CD4-positive, alpha-beta T cell treated with Interferon alpha-2 for 1 hour (primary cell): ENCODE measurements at regions not wholly inside any gene's neighbourhood (a gene's known extent, or its start where the extent isn't known, plus 50 kb on each side); places are given as distances from the start of the nearest gene placed in this dataset.

Experiments
- DNase-seq, 2 donors: peaks; one replicate each; pipeline ENCODE4 v3.0.0-alpha.2; 2020 to 2022

DNA sequence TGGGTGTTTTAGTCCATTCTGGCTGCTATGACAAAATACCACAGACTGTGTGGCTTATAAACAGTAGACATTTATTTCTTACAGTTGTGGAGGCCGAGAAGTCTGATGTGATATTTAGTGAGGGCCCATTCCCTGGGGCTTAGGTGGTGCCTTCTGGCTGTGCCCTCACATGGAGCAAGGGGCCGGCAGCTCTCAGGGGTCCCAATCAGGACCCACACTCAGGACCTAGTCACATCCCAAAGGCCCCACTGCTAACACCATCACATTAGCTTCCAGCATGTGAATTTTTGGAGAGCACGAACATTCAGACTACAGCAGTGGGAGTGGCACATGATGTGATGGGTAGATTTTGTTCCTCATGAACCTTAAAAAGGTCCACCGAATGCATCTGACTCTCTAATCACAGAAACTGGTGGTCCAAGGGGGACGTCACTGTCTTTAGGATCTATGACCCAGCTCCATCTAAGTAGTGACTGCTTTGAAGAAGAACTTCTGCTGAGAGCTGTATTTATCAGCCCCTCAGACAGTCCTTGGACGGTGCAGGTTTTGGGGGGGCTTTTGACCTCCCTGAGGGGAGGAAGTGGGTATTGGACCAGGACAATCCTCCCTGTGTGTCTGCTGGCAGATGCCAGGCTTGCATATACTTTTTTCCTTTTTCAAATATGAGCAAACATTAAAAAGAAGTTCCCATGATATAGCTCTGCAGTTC lies 154.5 kb upstream of the ZNF32 start:
- DNase-seq, result no peak

DNA sequence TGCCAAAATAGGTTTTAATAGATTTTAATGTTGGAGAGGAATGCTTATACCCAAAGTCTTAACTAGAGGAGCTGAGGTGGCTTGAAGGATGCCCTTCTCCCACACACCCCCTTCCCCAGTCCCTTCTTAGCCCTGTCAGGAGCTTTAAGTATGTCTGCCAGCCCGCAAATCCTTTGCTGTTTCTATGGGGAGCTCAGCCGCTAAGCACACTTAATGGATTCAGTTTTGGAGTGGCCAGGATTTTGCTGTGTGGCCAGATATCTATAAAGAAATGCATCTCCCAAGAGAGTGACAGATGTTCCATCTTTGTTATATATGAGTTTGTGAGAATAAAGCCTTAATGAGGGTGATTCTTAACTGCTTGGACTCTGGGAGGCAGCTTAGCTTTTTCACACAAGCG lies 152.9 kb upstream of the ZNF32 start:
- DNase-seq, result no peak

DNA sequence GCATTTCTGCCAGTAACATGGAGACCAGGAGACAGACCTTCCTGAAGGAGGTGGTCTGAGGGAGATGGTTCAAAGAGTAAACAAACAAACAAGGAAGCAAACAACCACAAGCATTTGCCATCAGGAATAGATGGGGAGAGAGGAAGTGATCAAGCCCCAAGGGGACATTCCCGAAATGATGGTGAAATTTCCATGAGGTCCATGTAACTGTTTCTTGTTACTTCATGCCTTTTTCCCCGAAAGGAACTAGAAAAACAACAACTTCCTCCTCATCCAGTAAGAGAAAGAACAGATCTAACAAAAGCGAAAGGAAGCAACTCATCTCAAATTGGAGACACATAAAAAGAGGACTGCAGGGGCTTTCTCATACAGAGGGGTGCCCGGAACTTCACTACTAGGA lies 152.5 kb upstream of the ZNF32 start:
- no peak for DNase-seq

DNA sequence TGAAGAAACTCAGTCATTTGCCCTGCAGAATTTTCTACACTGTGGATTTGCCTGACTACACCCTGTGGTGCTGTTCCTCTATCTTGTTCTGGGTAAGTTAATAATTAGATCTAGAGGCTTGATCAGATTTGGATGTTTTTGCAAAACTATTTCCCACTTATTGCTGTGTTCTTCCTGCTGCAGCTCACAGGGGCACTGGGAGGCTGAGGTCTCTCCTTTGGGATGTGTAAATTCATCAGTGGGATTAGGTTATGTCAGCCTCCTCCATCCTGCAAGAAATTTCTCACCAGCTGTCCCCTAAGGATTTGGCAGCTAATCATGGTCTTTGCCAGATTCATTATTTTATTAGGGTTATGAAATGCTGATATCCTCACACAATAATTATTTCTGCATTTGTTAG lies 148.1 kb upstream of the ZNF32 start:
- no peak for DNase-seq

DNA sequence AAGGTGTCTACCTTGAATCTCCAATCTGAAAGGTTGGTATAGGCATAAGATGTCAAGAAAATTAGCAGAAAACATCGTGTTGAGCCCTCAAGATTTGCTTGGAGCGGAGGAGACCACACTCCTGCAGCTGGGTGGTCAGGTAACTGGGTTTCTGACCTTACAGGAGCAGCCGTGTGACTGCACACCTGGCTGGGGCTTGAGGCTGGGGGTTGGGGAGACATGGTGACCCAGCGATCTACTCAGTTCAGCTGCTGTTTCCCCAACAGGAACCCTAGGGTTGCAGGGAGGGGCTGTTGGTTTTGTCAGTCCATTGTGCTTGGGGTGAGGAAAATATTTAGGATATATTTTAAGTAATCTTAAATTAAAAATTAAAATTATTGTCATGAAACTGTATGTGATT lies 147.0 kb upstream of the ZNF32 start:
- no peak for DNase-seq

DNA sequence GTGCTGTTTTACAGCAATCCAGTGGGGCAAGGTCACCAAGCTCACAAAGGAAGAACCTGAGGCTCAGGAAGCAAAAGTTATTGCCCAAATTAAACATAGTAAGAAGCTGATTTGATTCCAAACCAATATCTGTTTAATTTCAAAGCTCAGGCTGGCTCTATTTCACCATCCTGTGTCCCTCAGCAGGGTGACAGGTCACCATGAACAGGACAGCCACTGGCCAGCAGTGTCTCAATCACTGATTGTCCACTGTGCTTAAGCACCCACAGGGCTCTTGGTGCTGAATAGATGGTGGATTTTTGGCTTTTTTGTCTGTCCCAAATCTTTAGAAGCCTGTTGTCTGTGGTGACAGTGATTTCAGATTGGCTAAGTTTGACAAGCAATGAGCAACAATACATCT lies 146.4 kb upstream of the ZNF32 start:
- no peak for DNase-seq

DNA sequence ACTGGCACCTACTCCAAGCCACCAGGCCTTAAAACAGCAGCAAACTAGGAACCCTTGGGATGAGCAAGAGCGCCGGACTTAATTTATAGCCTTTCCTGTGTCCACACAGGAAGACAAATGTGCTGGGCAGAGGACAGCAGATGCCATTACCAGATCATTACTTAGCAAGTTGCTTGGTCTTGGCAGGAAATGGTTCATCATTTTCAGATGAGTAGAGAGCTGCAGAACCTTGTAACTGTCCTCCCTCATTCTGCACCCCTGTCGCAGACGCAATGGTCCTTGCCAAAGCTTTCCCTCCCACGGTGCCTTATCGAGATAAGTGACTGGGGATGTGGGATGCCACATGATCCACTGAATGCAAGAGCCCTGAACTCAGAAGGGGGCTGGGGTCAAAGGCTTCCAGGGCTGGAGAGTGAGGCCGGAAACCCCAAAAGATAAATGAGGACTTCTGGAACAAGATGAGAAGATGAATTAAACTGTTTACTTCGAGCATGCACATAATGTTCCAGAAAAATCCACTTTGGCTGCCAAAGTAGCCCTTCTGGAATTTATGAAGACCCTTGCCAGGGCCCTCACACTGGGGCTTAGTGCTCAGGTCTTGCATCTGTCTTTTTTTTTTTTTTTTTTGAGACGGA lies 145.6 kb upstream of the ZNF32 start:
- no peak for DNase-seq

DNA sequence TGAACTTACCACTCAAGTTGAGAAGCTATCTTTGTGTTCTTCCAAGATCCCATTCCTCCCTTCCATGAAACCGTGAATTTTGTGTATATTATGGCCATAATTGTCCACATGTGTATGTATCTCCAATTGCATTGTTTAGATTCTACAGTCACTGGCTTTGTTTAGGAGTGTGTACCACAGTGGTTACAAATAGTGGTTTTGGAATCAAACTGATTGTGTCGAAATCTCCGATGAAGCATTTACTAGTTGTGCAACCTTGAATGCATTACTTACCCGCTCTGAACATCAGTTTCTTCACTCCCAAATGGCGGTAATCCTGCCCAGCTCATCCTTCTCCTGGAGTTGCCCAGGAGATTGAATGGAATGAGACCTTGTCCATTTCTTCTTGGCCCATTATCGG lies 145.0 kb upstream of the ZNF32 start:
- DNase-seq, result no peak

DNA sequence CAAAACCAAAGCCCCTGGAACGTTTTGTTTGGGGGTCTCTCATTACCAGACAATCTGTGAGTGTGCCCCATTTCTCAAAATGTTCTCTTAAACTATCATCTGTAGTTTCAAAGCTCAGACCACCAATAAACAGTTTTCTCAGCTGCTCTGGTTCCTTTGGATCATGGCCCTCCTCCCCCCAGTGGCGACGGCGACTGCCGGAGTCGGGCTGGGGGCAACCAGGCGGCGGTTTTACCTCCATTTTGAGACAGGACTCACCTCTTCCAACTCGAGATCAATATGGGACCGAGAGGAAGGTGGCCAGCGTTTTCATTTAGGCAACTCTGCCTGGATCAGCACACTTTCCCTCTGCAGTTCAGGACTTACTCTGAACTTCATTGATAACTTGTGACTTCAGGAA lies 141.5 kb upstream of the ZNF32 start:
- no peak for DNase-seq

DNA sequence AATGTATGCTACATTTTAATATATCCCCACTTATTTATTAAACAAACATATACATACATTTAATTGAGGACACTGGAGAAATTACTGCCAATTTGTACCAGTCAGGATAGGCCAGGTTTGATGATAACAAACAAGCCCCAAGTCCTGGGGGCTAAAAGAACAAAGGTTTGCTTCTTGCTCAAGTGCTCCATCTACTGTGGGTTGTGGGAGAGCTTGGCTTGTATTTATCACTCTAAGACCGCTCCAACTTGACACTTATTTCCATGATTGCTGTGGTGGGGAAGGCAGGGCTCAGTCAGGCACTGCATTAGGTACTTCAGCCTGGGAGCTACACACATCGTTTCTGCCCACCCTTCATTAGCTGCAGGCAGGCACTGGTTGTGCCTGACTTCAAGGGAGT lies 136.6 kb upstream of the ZNF32 start:
- DNase-seq, result no peak

DNA sequence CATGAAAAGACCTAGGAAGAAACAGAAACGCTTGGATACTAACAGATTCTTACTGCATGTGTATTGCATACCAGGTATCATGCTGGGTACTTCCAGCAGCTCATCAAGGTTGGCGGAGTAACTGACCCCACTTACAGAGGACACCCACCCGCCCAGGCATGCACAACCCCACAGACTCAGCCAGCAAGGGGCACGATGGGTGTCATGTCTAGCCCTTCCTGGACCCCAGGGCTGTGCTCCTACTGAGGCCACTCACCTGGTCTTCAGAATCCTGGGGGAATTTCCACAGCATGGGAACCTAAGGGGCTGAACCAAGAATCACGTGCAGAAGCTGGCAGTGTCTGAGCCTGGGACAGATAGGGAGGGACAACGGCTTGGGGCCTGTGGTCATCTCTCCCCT lies 134.1 kb upstream of the ZNF32 start:
- no peak for DNase-seq

DNA sequence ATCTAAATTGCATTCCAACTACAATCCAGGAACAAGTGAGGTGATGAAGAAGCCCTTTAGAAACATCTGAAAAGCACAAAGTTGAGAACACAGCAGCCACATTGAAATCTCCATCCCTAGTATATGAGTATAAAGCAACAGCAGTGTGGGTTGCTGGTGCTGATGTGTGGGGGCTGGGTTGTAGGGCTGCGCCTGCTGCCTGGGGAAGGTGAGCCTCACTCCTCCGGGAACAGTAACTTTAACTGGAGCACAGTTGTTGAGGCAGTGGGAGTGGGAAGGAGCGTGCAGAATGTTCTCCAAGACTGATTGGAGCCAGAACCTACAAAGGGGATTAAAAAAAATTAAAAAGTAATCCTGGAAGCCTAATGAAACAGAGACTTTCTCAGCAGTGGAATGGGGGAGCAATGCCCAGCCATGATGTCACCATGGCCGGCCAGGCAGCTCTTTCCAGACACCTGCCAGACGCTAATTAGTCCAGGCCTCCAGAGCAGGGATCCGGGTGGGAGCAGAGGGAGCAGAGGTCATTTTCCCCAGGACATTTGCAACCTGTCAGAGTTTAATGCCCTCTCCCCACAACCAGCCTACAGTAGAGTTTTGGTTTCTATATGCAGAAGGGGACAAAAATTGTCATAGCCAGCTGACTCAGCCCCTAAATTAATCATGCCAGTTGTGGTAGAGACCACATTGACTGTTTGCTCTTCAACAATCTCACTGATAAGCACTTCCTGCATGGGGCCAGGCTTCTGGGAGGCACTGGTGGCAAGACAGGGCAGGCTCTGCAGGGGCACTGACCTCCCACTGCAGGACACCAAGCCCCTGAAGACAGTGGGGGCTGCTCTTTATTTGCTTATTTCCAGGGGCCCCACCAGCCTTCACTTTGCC lies 133.0 kb upstream of the ZNF32 start:
- peak in 1 of 2 donors; percentile 11 for DNase-seq

DNA sequence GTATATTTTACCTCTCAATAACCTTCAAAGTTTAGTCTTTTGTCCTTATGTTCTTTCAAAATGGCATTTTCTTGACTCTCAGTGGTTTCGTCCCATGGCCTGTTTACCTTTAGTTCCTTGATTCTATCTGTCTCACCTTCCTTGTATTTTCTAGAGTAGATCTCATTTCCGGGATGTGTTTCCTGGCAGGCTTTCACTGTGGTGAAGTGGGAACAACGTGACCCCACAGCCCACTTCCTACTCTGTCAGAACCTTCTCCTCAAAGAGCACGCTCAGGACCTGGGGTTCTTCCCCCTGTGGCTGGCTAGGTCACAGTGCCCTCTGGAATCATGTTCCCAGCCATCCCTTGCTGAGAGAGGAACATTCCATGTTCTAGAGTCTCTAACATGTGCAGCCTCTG lies 129.9 kb upstream of the ZNF32 start:
- no peak for DNase-seq

DNA sequence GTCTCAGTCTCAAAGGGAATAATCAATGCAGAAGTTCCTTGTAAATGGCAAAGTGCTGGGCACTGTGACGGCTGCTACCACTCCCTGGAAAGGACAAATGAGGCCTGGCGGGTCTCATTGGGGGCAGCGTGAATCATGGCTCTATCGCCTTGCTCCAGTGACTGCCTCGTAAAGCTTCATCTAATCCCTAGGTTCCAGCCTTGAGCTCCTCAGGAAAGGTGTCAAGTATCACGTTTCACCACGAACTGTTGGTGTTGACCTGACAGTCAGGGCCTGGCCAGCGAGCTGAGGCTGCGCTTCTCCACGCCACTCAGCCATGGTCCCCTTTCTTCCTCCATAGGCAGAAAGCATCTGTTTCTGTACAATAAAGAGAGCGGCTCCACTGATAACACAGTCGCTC lies 126.7 kb upstream of the ZNF32 start:
- no peak for DNase-seq

DNA sequence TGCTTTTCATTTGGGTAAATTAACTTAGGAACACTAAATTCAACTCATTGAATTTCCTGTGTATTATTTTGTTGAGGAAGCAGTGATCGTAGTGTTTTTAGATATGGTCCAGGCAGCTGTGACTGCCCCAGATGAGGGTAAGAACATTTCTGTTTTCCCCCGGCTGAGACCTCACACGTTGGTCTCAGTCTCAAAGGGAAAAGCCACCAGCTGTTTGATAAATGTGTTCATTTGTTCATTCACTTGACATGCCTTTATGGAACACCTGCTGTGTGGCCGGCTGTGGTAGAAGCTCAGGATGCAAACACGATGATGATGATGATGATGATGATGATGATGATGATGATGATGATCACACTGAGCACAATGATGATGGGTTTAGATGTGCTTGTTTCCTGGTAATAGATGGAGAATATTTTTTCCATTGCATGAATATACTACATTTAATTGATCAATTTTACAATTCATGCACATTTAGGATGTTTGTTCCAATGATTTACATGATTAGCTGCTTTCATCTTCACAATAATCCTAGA lies 125.6 kb upstream of the ZNF32 start:
- no peak for DNase-seq

DNA sequence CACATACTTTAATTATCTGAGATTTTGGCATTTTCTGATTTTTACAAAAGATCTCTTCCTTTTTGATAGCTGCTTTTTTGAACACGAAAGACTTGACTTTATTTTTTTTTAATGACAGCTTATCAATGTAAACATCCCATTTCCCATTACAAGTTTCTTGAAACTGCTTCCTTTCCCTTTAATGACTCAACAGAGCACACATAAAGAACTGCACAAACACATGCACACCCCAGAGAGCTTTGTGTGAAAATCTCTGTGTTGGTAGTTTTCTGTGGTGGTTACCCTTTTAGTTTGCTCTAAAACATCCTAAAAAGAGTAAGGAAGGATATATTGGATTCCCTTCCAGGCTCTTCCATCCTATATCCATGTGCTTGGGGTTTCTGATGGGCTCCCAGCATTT lies 125.1 kb upstream of the ZNF32 start:
- DNase-seq, result no peak

DNA sequence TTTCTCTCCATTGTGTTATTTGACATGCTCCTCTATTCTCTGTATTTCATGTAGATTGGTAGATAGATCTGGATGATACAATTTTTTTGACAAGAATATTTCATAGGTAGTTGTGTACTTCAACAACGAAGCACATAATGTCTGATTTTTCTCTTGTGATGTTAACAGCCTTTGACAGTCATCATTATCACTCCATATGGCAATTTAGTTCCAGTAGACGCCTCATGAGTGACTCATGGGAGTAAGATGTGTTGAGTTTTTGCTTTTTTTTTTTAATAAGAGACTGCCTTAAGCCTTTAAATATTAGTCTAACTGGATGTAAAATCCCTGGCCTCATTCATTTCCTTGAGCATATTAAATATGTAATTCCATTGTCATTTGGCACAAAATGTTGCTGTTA lies 123.5 kb upstream of the ZNF32 start:
- no peak for DNase-seq

DNA sequence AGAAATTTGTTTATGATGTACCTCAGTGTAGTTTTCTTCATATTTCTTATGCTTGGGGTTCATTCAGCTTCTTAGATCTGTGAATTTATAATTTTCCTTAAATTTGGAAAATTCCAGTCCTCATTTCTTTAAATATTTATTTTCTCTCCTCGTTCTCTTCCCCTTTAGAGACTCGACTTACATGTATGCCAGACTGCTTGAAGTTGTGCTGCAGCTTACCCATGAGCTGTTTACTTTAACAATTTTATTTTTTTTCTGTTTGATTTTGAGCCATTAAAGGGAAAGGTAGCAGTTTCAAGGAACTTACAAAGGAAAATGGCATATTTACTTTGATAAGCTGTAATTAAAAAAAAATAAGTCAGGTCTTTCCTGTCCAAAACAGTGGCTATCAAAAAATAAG lies 123.0 kb upstream of the ZNF32 start:
- no peak for DNase-seq

DNA sequence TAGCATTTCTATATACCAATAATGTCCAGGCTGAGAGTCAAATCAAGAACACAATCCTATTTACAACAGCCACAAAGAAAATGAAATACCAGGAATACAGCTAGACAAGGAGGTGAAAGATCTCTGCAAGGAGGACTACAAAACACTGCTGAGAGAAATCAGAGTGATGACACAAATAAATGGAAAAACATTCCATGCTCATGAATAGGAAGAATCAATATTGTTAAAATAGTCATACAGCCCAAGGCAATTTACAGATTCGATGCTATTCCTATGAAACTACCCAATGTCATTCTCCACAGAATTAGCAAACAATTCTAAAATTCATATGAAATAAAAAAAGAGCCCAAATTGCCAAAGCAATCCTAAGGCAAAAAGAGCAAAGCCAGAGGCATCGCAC lies 116.8 kb upstream of the ZNF32 start:
- DNase-seq, result no peak

DNA sequence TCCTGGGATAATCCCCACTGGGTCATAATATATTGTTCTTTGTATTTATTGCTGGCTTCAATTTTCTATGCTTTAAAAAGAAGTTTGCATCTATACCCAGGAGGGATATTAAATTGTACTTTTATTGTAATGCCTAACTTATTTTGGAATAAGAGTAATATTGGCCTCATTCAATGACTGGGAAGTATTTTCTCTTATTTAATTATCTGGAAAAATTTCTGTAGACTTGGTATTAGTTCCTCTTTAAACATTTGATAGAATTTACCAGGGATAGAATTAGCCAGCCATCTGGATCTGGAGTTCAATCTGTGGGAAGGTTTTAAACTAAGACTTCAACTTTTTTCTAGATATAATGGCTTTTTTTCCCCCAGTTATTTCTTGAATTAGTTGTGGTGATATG lies 115.2 kb upstream of the ZNF32 start:
- DNase-seq, result no peak

DNA sequence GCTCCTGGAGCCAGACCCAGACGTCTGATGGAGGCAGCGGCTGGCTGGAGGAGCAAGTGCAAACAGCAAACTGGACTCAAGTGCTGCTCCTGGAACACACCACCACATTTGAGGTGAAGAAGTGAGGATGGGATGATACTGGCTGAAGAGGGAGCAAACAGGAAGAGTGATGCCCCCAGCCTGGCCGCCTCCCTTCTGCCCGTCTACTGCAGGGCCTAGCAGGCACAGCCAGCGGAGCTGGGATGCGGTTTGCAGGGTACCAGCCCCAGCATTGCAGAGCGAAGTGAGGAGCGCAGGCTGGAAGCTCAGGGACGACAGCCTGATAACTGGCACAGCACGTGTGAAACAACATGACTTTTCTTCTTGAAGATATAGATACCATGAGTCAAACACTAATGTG lies 111.8 kb upstream of the ZNF32 start:
- no peak for DNase-seq

DNA sequence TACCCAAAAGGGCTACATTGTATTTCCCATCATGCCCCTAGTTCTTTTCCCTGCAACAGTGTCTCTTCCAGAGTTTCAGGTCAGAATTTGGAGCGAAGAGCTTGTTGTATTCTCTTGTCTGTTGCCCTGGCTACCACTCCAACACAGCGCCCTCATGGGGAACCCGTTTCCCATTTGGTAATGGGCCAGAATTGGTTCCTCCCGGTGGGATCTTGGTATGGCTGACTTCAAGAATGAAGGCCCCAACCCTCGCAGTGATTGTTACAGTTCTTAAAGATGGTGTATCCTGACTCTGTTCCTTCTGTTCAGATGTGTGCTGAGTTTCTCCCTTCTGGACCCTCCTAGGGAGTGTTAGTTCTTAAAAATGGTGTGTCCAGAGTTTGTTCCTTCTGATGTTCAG lies 110.5 kb upstream of the ZNF32 start:
- no peak for DNase-seq

DNA sequence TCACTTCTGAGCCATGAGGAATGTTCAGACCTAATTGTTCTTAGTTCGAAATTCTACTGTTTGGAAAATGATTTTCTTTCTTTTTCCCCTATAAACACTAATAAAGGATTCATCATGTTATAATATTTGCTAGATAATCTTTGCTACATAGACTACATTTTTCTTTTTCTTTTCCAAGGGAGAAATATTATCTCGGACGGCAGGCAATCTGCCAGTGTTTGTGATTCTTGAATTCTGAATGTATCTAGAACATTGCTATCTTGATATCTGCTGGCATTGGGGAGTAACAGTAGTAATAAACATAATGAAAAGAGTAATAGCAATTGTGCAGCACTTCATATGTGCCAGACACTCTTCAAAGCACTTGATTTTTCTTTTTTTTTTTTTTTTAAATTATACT lies 107.7 kb upstream of the ZNF32 start:
- DNase-seq, result no peak
